ENCODE measurements at regions not wholly inside any gene's neighbourhood (a gene's known extent, or its start where the extent isn't known, plus 50 kb on each side); places are given as distances from the start of the nearest gene placed in this dataset.

- ChIA-PET CTCF (no interaction called here), POLR2A (no interaction called here), RAD21 (ENCODE audit: unreplicated experiment) (no interaction called here), SMC1A (ENCODE audit: uncharacterized antibody, unreplicated experiment) (interaction anchor here (1.3 kb wide), 1 partner anchor 594 kb away, joined by 3 read pairs; no protein-coding TSS in a partner anchor)
- Histone ChIP-seq H4K20me1 (ENCODE audit: control insufficient read depth, insufficient read depth) (no peaks in the 10 kb centered on the region), H3K27ac (ENCODE audit: control insufficient read depth, insufficient read depth) (no peak overlapping the region), H3K4me3 (no peak overlapping the region), H3K9ac (ENCODE audit: control insufficient read depth, insufficient read depth, low read length) (no peak overlapping the region), H3K36me3 (ENCODE audit: control insufficient read depth in 2 of 2, insufficient read depth in 2 of 2, low read length in 1 of 2) (no peaks in the 10 kb centered on the region), H3K4me2 (ENCODE audit: control insufficient read depth, insufficient read depth) (no peak overlapping the region), H3K27me3 (replicated peaks in 1 of 2; ENCODE audit: control insufficient read depth in 2 of 2, insufficient read depth in 2 of 2, low read length in 1 of 2) (no peaks in the 10 kb centered on the region), H3K79me2 (ENCODE audit: control insufficient read depth, insufficient read depth, low read length) (no peaks in the 10 kb centered on the region), H3K9me3 (replicated peaks; ENCODE audit: control insufficient read depth, insufficient read depth, low read length) (no peaks in the 10 kb centered on the region), H3K4me1 (ENCODE audit: control insufficient read depth, insufficient read depth, low read length) (no peaks in the 10 kb centered on the region), H2AFZ (ENCODE audit: control insufficient read depth, low read depth, low read length) (no peak overlapping the region)
- TF ChIP-seq ZNF207 (IDR thresholded peaks at IDR 0.05; ENCODE audit: borderline replicate concordance) = no peak
- no peak for TF ChIP-seq PML (IDR thresholded peaks at IDR 0.05; ENCODE audit: low read length)
- no peak for TF ChIP-seq CEBPB (IDR thresholded peaks at IDR 0.05; ENCODE audit: borderline replicate concordance in 1 of 2, low read depth in 2 of 2, low read length in 2 of 2)
- no peak for TF ChIP-seq TCF12 (IDR thresholded peaks at IDR 0.05; ENCODE audit: low read depth, low read length)
- TF ChIP-seq RCOR1 (conservative IDR thresholded peaks at IDR 0.05; ENCODE audit: low read depth, low read length) = no peak
- no peak for TF ChIP-seq PAX8 (IDR thresholded peaks at IDR 0.05)
- no peak for TF ChIP-seq SIX5 (IDR thresholded peaks at IDR 0.05; ENCODE audit: low read depth, low read length, severe bottlenecking)
- no peak for TF ChIP-seq ZNF622 (IDR thresholded peaks at IDR 0.05)
- no peak for TF ChIP-seq KAT2A (conservative IDR thresholded peaks at IDR 0.05; ENCODE audit: control insufficient read depth, low read depth, low read length)
- TF ChIP-seq RUNX3 (IDR thresholded peaks at IDR 0.05; ENCODE audit: low read length) = no peak
- TF ChIP-seq BHLHE40 (IDR thresholded peaks at IDR 0.05; ENCODE audit: borderline replicate concordance in 1 of 2, low read depth in 2 of 2, low read length in 1 of 2) = no peak
- TF ChIP-seq SREBF1 (IDR thresholded peaks at IDR 0.05; ENCODE audit: low read length) = no peak
- no peak for TF ChIP-seq CBFB (IDR thresholded peaks at IDR 0.05; ENCODE audit: low read depth)
- TF ChIP-seq HDAC2 (IDR thresholded peaks at IDR 0.05) = no peak
- no peak for TF ChIP-seq ZNF687 (IDR thresholded peaks at IDR 0.05)
- no peak for TF ChIP-seq ZBTB4 (CRISPR knock-in tag; IDR thresholded peaks at IDR 0.05)
- TF ChIP-seq KLF5 (IDR thresholded peaks at IDR 0.05; ENCODE audit: partially characterized antibody) = no peak
- no peak for ATAC-seq
- 31% methylated on average over 3 of the region's 3 CpGs for WGBS (ENCODE audit: insufficient coverage, insufficient replicate concordance, low lambda C conversion rate, missing lambda C conversion rate)
- DNase-seq (ENCODE audit: low read depth, low spot score) = no peak
- intact Hi-C loops (cut with micrococcal nuclease; ENCODE audit: unreplicated experiment) (no loop called here), in situ Hi-C loops (cut with MboI) (no loop called here)
- no TSS peak for BruUV-seq (replicated peaks)
- no peak for FAIRE-seq
Observed at GRCh38 chr12:63232896-63233295, 81.9 kb upstream of the AVPR1A start.

All from GM12878 (cell line).